Breast epithelium (tissue), 4 donors: ENCODE measurements at regions not wholly inside any gene's neighbourhood (a gene's known extent, or its start where the extent isn't known, plus 50 kb on each side); places are given as distances from the start of the nearest gene placed in this dataset.

Experiments used
- DNase-seq, 2 donors: peaks; one replicate each; pipeline ENCODE4 v3.0.0-alpha.2; 2019; ENCODE audit warnings: low spot score in 2 of 2
- H3K27ac ChIP-seq, 2 donors: fragments of 200-600 bp; sonication (generic) in 1 of 2; one replicate each; pipeline ENCODE4 v1.5.1; 2016 to 2019; ENCODE audit warnings: mild to moderate bottlenecking in 1 of 2
- H3K27me3 ChIP-seq, 2 donors: fragments of 200-600 bp; sonication (generic) in 1 of 2; one replicate each; pipeline versions ENCODE4 v1.5.1 to v1.6.0; 2017 to 2019; ENCODE audit warnings: control low read depth in 1 of 2, mild to moderate bottlenecking in 1 of 2
- H3K36me3 ChIP-seq: fragments of 200-600 bp; one replicate; pipeline ENCODE4 v1.5.1; 2019
- H3K4me1 ChIP-seq, 2 donors: fragments of 200-600 bp; sonication (generic); one replicate each; pipeline ENCODE4 v1.5.1; 2016 to 2019; ENCODE audit warnings: control low read depth in 1 of 2
- H3K4me3 ChIP-seq, 3 donors: fragments of 200-600 bp; sonication (generic); 1 replicate in 2 of 3; 2 replicates in 1 of 3; pipeline ENCODE4 v1.5.1; 2016 to 2019; ENCODE audit warnings: mild to moderate bottlenecking in 3 of 3, moderate library complexity in 2 of 3
- H3K9me3 ChIP-seq, 2 donors: fragments of 200-600 bp; sonication (generic) in 1 of 2; one replicate each; pipeline ENCODE4 v1.5.1; 2016 to 2019; ENCODE audit warnings: control low read depth in 1 of 2
- POLR2A ChIP-seq: fragments of 450-650 bp; IDR thresholded peaks from one replicate; pipeline ENCODE4 v1.6.1; 2016; ENCODE audit warnings: antibody characterized with exemption, mild to moderate bottlenecking, moderate library complexity
- POLR2AphosphoS5 ChIP-seq, 3 donors: sonication (generic); formaldehyde crosslinking; IDR thresholded peaks; one replicate each; pipeline ENCODE4 v1.6.1; 2017; ENCODE audit warnings: antibody characterized with exemption in 3 of 3
- intact Hi-C: fragments of 100-400 bp; cut with DNase I; formaldehyde crosslinking; loops from one replicate; pipeline ENCODE4 v1.15.1; 2023; ENCODE audit warnings: low total_unique reads
- TF ChIP-seq, protein P1 (sequence below), 3 donors: fragments of 450-650 bp; IDR thresholded peaks; one replicate each; pipeline ENCODE4 v1.5.1; 2016 to 2017; ENCODE audit warnings: antibody characterized with exemption in 3 of 3, mild to moderate bottlenecking in 3 of 3, moderate library complexity in 3 of 3

DNA sequence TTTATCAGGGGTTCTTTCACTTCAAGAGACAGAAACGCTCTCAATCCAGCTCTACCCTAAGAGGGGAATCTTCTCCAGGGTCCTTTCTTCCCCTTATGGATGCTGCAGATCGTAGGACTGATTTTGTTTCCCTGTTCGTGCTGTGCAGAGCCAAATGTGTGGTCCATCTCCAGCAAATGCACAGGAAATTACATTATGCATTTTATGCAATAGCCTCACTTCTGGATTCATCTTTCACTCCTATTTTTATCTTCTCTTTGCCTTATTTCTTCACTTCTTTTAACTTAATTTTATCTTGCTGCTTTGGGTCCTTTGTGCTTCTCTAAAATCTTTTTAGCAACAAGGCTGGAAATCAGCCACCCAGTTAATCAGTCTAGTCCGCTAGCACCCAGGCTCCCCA is 184.5 kb upstream of the INHBA start:
- no peak for TF ChIP-seq POLR2A
- no peak for TF ChIP-seq POLR2AphosphoS5 (IDR thresholded peaks at IDR 0.05)
- TF ChIP-seq, protein P1, sequence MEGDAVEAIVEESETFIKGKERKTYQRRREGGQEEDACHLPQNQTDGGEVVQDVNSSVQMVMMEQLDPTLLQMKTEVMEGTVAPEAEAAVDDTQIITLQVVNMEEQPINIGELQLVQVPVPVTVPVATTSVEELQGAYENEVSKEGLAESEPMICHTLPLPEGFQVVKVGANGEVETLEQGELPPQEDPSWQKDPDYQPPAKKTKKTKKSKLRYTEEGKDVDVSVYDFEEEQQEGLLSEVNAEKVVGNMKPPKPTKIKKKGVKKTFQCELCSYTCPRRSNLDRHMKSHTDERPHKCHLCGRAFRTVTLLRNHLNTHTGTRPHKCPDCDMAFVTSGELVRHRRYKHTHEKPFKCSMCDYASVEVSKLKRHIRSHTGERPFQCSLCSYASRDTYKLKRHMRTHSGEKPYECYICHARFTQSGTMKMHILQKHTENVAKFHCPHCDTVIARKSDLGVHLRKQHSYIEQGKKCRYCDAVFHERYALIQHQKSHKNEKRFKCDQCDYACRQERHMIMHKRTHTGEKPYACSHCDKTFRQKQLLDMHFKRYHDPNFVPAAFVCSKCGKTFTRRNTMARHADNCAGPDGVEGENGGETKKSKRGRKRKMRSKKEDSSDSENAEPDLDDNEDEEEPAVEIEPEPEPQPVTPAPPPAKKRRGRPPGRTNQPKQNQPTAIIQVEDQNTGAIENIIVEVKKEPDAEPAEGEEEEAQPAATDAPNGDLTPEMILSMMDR (IDR thresholded peaks at IDR 0.05), result no peak
- intact Hi-C loops, result no loop called here
- peaks cover 0 to 2% of the 10 kb centered on the region in 2 donors for H3K4me1 ChIP-seq
- no peaks in the 10 kb centered on the region for H3K27me3 ChIP-seq
- H3K9me3 ChIP-seq, result no peaks in the 10 kb centered on the region
- no peak for DNase-seq
- no peak overlapping the region for H3K4me3 ChIP-seq
- no peaks in the 10 kb centered on the region for H3K36me3 ChIP-seq
- no peak overlapping the region for H3K27ac ChIP-seq

- Histone ChIP-seq H3K4me3 (no peak overlapping the region), H3K27me3 (no peaks in the 10 kb centered on the region), H3K4me1 (peaks cover 0 to 2% of the 10 kb centered on the region in 2 donors), H3K27ac (peak overlapping the region in 1 of 2 donors; percentile 39), H3K36me3 (no peaks in the 10 kb centered on the region), H3K9me3 (no peaks in the 10 kb centered on the region)
- no peak for DNase-seq
- intact Hi-C loops, result no loop called here
- peak in 1 of 3 donors; percentile 23 for TF ChIP-seq POLR2AphosphoS5 (IDR thresholded peaks at IDR 0.05)
- TF ChIP-seq, protein P1 (IDR thresholded peaks at IDR 0.05), result no peak
- TF ChIP-seq POLR2A, result no peak
Observed at GRCh38 chr7:41886901-41887311, 184.0 kb upstream of the INHBA start.

- H3K27me3 ChIP-seq, result no peaks in the 10 kb centered on the region
- peak in 1 of 2 donors; percentile 24 for DNase-seq
- TF ChIP-seq, protein P1 (IDR thresholded peaks at IDR 0.05), result no peak
- intact Hi-C loops, result no loop called here
- no peak overlapping the region for H3K4me3 ChIP-seq
- no peaks in the 10 kb centered on the region for H3K36me3 ChIP-seq
- H3K9me3 ChIP-seq, result no peaks in the 10 kb centered on the region
- H3K4me1 ChIP-seq, result peaks cover 0 to 2% of the 10 kb centered on the region in 2 donors
- H3K27ac ChIP-seq, result peak overlapping the region in 1 of 2 donors; percentile 39
Observed at GRCh38 chr7:41886262-41886900, 183.5 kb upstream of the INHBA start.

DNA sequence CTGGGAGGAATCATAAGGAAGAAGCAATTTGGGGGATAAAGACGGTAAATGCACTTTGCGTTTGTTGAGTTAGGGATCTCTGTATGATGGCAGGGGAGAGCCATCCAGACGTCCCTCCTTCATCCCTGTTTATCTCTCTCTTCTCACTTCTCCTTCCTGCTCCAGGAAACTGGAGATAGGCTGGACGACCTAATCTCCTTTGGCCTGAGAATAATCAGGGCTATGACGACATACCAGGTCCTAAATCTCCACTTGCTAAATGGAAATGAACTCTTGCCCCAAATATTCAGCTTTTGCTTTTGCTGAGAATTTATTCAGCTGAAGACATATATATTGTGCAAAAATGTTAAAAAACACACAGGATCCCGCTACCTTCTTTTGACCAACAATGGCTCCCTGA is 182.9 kb upstream of the INHBA start:
- Histone ChIP-seq H3K27me3 (no peaks in the 10 kb centered on the region), H3K9me3 (no peaks in the 10 kb centered on the region), H3K4me1 (peaks cover 0 to 2% of the 10 kb centered on the region in 2 donors), H3K4me3 (no peak overlapping the region), H3K27ac (no peak overlapping the region), H3K36me3 (no peaks in the 10 kb centered on the region)
- intact Hi-C loops, result no loop called here
- no peak for DNase-seq
- TF ChIP-seq POLR2A (no peak), POLR2AphosphoS5 (IDR thresholded peaks at IDR 0.05) (no peak)
- TF ChIP-seq, protein P1 (IDR thresholded peaks at IDR 0.05), result no peak

DNA sequence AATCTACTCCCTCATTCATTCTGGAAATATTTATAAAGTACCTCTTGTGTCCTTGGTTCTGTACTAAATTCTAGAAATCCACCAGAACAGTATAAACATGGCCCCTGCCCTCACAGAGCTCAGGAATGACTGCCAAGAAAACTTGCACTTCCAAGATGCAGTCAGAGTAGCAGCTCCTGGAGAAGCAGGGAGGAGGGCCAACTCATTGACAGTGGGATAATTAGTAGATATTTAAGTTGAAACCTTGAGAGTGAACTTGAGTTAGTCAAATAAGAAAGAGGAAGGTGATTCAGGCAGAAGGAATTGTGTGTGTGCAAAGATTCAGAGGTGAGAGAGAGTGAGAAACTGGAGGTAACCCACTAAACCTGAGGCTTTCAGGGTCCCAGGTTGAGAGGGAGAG is 182.2 kb upstream of the INHBA start:
- no peak overlapping the region for H3K27ac ChIP-seq
- no peak overlapping the region for H3K4me3 ChIP-seq
- H3K36me3 ChIP-seq, result no peaks in the 10 kb centered on the region
- no peaks in the 10 kb centered on the region for H3K27me3 ChIP-seq
- H3K4me1 ChIP-seq, result peaks cover 0 to 2% of the 10 kb centered on the region in 2 donors
- intact Hi-C loops, result no loop called here
- H3K9me3 ChIP-seq, result no peaks in the 10 kb centered on the region
- no peak for DNase-seq
- TF ChIP-seq POLR2A (no peak), POLR2AphosphoS5 (IDR thresholded peaks at IDR 0.05) (no peak)
- TF ChIP-seq, protein P1 (IDR thresholded peaks at IDR 0.05), result no peak
